ENCODE measurements at regions not wholly inside any gene's neighbourhood (a gene's known extent, or its start where the extent isn't known, plus 50 kb on each side); places are given as distances from the start of the nearest gene placed in this dataset.

- Histone ChIP-seq H3K9me3 (ENCODE audit: low read length) (no peaks in the 10 kb centered on the region), H2AFZ (ENCODE audit: low read depth, low read length) (no peak overlapping the region), H3K27ac (ENCODE audit: low read length) (no peak overlapping the region), H3K4me2 (ENCODE audit: low read length) (no peak overlapping the region), H3K4me3 (ENCODE audit: low read length) (no peak overlapping the region), H3K9ac (ENCODE audit: low read length) (no peak overlapping the region), H3F3A (ENCODE audit: insufficient read depth, low read length, poor library complexity, severe bottlenecking) (no peaks in the 10 kb centered on the region), H3K36me3 (ENCODE audit: insufficient read depth, low read length) (no peaks in the 10 kb centered on the region), H4K20me1 (ENCODE audit: insufficient read depth) (no peaks in the 10 kb centered on the region), H3K79me2 (replicated peaks; ENCODE audit: insufficient read depth, low read length) (no peaks in the 10 kb centered on the region), H3K9me2 (ENCODE audit: insufficient read depth, low read length) (no peaks in the 10 kb centered on the region), H3K27me3 (ENCODE audit: insufficient read depth, low read depth, low read length) (no peaks in the 10 kb centered on the region)
- TF ChIP-seq SMC3 (conservative IDR thresholded peaks at IDR 0.05; ENCODE audit: poor library complexity) (no peak), MXI1 (conservative IDR thresholded peaks at IDR 0.05; ENCODE audit: poor library complexity, severe bottlenecking) (no peak), RAD21 (conservative IDR thresholded peaks at IDR 0.05) (no peak), EP300 (conservative IDR thresholded peaks at IDR 0.05; ENCODE audit: poor library complexity, severe bottlenecking) (no peak), EZH2 (IDR thresholded peaks at IDR 0.05; ENCODE audit: borderline replicate concordance, insufficient read depth, low read length, poor library complexity, severe bottlenecking) (no peak), POLR2AphosphoS5 (IDR thresholded peaks at IDR 0.05) (no peak), TAF1 (IDR thresholded peaks at IDR 0.05; ENCODE audit: low read depth) (no peak)
- TF ChIP-seq, protein P1, sequence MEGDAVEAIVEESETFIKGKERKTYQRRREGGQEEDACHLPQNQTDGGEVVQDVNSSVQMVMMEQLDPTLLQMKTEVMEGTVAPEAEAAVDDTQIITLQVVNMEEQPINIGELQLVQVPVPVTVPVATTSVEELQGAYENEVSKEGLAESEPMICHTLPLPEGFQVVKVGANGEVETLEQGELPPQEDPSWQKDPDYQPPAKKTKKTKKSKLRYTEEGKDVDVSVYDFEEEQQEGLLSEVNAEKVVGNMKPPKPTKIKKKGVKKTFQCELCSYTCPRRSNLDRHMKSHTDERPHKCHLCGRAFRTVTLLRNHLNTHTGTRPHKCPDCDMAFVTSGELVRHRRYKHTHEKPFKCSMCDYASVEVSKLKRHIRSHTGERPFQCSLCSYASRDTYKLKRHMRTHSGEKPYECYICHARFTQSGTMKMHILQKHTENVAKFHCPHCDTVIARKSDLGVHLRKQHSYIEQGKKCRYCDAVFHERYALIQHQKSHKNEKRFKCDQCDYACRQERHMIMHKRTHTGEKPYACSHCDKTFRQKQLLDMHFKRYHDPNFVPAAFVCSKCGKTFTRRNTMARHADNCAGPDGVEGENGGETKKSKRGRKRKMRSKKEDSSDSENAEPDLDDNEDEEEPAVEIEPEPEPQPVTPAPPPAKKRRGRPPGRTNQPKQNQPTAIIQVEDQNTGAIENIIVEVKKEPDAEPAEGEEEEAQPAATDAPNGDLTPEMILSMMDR (IDR thresholded peaks at IDR 0.05; ENCODE audit: poor library complexity, severe bottlenecking): no peak
- TF ChIP-seq, protein P2, sequence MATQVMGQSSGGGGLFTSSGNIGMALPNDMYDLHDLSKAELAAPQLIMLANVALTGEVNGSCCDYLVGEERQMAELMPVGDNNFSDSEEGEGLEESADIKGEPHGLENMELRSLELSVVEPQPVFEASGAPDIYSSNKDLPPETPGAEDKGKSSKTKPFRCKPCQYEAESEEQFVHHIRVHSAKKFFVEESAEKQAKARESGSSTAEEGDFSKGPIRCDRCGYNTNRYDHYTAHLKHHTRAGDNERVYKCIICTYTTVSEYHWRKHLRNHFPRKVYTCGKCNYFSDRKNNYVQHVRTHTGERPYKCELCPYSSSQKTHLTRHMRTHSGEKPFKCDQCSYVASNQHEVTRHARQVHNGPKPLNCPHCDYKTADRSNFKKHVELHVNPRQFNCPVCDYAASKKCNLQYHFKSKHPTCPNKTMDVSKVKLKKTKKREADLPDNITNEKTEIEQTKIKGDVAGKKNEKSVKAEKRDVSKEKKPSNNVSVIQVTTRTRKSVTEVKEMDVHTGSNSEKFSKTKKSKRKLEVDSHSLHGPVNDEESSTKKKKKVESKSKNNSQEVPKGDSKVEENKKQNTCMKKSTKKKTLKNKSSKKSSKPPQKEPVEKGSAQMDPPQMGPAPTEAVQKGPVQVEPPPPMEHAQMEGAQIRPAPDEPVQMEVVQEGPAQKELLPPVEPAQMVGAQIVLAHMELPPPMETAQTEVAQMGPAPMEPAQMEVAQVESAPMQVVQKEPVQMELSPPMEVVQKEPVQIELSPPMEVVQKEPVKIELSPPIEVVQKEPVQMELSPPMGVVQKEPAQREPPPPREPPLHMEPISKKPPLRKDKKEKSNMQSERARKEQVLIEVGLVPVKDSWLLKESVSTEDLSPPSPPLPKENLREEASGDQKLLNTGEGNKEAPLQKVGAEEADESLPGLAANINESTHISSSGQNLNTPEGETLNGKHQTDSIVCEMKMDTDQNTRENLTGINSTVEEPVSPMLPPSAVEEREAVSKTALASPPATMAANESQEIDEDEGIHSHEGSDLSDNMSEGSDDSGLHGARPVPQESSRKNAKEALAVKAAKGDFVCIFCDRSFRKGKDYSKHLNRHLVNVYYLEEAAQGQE (IDR thresholded peaks at IDR 0.05; ENCODE audit: borderline replicate concordance): no peak
Measured at GRCh38 chrX:25810202-25810601, 327.9 kb upstream of the MAGEB18 start.

GRCh38 chrX:25819879-25820278 lies 318.3 kb upstream of the MAGEB18 start:
- H3K27me3 ChIP-seq (ENCODE audit: insufficient read depth, low read depth, low read length): no peaks in the 10 kb centered on the region
- TF ChIP-seq, protein P2 (IDR thresholded peaks at IDR 0.05; ENCODE audit: borderline replicate concordance): no peak
- TF ChIP-seq EP300 (conservative IDR thresholded peaks at IDR 0.05; ENCODE audit: poor library complexity, severe bottlenecking) (no peak), POLR2AphosphoS5 (IDR thresholded peaks at IDR 0.05) (no peak), TAF1 (IDR thresholded peaks at IDR 0.05; ENCODE audit: low read depth) (no peak), SMC3 (conservative IDR thresholded peaks at IDR 0.05; ENCODE audit: poor library complexity) (no peak), RAD21 (conservative IDR thresholded peaks at IDR 0.05) (no peak), MXI1 (conservative IDR thresholded peaks at IDR 0.05; ENCODE audit: poor library complexity, severe bottlenecking) (no peak), EZH2 (IDR thresholded peaks at IDR 0.05; ENCODE audit: borderline replicate concordance, insufficient read depth, low read length, poor library complexity, severe bottlenecking) (no peak)
- TF ChIP-seq, protein P1 (IDR thresholded peaks at IDR 0.05; ENCODE audit: poor library complexity, severe bottlenecking): no peak
- H3F3A ChIP-seq (ENCODE audit: insufficient read depth, low read length, poor library complexity, severe bottlenecking): no peaks in the 10 kb centered on the region
- no peak overlapping the region for H3K9ac ChIP-seq (ENCODE audit: low read length)
- no peak overlapping the region for H3K4me2 ChIP-seq (ENCODE audit: low read length)
- H3K27ac ChIP-seq (ENCODE audit: low read length): no peak overlapping the region
- no peak overlapping the region for H2AFZ ChIP-seq (ENCODE audit: low read depth, low read length)
- H3K9me2 ChIP-seq (ENCODE audit: insufficient read depth, low read length): no peaks in the 10 kb centered on the region
- no peaks in the 10 kb centered on the region for H3K9me3 ChIP-seq (ENCODE audit: low read length)
- H3K4me3 ChIP-seq (ENCODE audit: low read length): no peak overlapping the region
- H4K20me1 ChIP-seq (ENCODE audit: insufficient read depth): no peaks in the 10 kb centered on the region
- H3K36me3 ChIP-seq (ENCODE audit: insufficient read depth, low read length): no peaks in the 10 kb centered on the region
- H3K79me2 ChIP-seq (replicated peaks; ENCODE audit: insufficient read depth, low read length): no peaks in the 10 kb centered on the region

Data from neural cell (in vitro differentiated cells).